Thymus (tissue), 11 donors: ENCODE measurements at regions not wholly inside any gene's neighbourhood (a gene's known extent, or its start where the extent isn't known, plus 50 kb on each side); places are given as distances from the start of the nearest gene placed in this dataset.

Source experiments
- DNase-seq, 9 donors: peaks; one replicate each; pipeline ENCODE4 v3.0.0-alpha.2; 2013; ENCODE audit warnings: low spot score in 9 of 9, low read depth in 6 of 9, missing footprints in 1 of 9
- H3K27ac ChIP-seq, 2 donors: one replicate each; pipeline ENCODE4 v1.5.1; 2013; ENCODE audit warnings: control low read depth in 1 of 2, low read depth in 1 of 2, low read length in 1 of 2, mild to moderate bottlenecking in 1 of 2, moderate library complexity in 1 of 2
- H3K27me3 ChIP-seq, 2 donors: one replicate each; pipeline ENCODE4 v1.5.1; 2013; ENCODE audit warnings: low read length in 1 of 2; ENCODE audit not compliant: control insufficient read depth in 2 of 2, insufficient read depth in 1 of 2
- H3K36me3 ChIP-seq, 2 donors: one replicate each; pipeline ENCODE4 v1.5.1; 2013; ENCODE audit warnings: low read length in 1 of 2, mild to moderate bottlenecking in 1 of 2, moderate library complexity in 1 of 2; ENCODE audit not compliant: control insufficient read depth in 2 of 2, insufficient read depth in 2 of 2
- H3K4me1 ChIP-seq, 2 donors: one replicate each; pipeline ENCODE4 v1.5.1; 2013; ENCODE audit warnings: low read length in 2 of 2; ENCODE audit not compliant: control insufficient read depth in 2 of 2, insufficient read depth in 2 of 2
- H3K4me3 ChIP-seq, 2 donors: one replicate each; pipeline ENCODE4 v1.5.1; 2013; ENCODE audit warnings: low read length in 2 of 2, control low read depth in 1 of 2, mild to moderate bottlenecking in 1 of 2
- H3K9me3 ChIP-seq, 2 donors: one replicate each; pipeline ENCODE4 v1.5.1; 2013; ENCODE audit warnings: low read length in 1 of 2, mild to moderate bottlenecking in 1 of 2; ENCODE audit not compliant: control insufficient read depth in 2 of 2, insufficient read depth in 1 of 2
- WGBS: extraction: QIAGEN DNeasy Blood & Tissue Kit; methylation state at CpG from one replicate; pipeline ENCODE4 v1.1.7; 2013; 5-methylcytosine and 5-hydroxymethylcytosine counted together
- donor health status: healthy.

DNA sequence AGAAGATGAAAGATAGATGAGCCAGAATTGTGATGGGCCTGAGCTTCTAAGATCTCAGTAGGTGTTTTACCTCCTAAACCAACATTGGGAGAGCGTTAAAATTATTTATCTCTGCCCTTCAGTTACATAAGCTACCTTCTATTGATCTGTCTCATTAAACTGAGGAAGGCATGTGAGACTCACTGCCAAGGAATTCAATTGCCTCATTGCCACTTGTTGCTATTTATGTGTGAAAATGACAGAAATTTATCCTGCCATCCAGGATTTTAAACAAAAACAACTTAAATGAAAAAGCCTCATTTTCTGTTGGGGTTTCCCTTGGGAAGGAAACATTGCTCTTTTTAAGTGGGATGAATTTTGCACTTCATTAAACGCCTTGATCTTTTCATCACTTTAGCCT is 78.7 kb upstream of the RUNX1 start:
- H3K4me1 ChIP-seq: no peaks in the 10 kb centered on the region
- peaks cover 0 to 5% of the 10 kb centered on the region in 2 donors for H3K9me3 ChIP-seq
- H3K27me3 ChIP-seq: no peaks in the 10 kb centered on the region
- H3K36me3 ChIP-seq: no peaks in the 10 kb centered on the region
- no peak overlapping the region for H3K27ac ChIP-seq
- WGBS: 93% methylated on average over 2 of the region's 2 CpGs
- no peak overlapping the region for H3K4me3 ChIP-seq
- no peak for DNase-seq

DNA sequence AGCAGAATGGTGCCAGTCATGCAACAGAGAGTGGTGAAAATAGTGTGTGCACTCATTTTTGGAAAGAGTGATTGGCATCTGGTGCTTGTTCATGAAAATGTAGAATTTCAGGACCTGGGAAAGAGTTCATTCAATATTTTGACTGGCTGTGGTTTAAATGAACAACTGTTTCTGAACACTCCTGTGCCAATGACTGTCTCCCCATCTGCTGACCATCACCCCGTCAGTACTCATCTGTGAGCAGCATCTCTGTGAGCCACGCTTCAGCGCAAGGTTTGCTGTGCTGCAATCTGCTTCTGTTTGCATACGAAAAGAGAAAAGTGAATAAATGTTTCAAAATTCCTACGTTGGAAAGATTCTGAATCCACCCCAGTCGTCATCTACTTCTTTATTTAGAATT is 77.9 kb upstream of the RUNX1 start:
- WGBS: 97% methylated on average over 6 of the region's 6 CpGs
- no peak overlapping the region for H3K27ac ChIP-seq
- H3K36me3 ChIP-seq: no peaks in the 10 kb centered on the region
- H3K27me3 ChIP-seq: no peaks in the 10 kb centered on the region
- peaks cover 0 to 5% of the 10 kb centered on the region in 2 donors for H3K9me3 ChIP-seq
- no peak for DNase-seq
- H3K4me1 ChIP-seq: no peaks in the 10 kb centered on the region
- no peak overlapping the region for H3K4me3 ChIP-seq

DNA sequence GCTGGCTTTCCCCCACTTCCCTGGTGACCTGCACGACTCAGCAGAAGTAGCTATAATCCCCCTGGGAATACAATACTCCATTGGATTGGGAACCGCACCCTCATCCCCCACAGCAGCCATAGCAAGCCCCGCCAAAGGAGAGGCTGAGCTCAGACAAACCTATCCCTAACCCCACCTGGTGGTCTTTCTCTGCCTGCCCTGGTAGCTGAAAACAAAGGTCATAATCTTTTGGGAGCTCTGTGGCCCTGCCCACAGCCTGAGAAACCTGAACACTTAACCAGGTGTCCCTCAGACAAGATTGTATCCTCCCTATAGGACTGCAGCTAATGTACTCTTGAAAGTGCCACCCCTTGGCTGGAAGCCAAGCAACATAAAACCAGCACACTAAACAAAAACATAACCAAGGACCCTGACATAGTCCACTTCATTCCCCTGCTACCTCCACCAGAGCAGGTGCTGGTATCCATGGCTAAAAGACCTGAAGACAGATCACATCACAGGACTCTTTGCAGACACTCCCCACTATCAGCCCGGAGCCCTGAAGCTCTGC is 71.6 kb upstream of the RUNX1 start:
- 95% methylated on average over 4 of the region's 4 CpGs for WGBS
- Histone ChIP-seq H3K4me1 (peaks cover 0 to 4% of the 10 kb centered on the region in 2 donors), H3K9me3 (no peaks in the 10 kb centered on the region), H3K27me3 (no peaks in the 10 kb centered on the region), H3K27ac (no peak overlapping the region), H3K4me3 (no peak overlapping the region), H3K36me3 (no peaks in the 10 kb centered on the region)
- DNase-seq: no peak

DNA sequence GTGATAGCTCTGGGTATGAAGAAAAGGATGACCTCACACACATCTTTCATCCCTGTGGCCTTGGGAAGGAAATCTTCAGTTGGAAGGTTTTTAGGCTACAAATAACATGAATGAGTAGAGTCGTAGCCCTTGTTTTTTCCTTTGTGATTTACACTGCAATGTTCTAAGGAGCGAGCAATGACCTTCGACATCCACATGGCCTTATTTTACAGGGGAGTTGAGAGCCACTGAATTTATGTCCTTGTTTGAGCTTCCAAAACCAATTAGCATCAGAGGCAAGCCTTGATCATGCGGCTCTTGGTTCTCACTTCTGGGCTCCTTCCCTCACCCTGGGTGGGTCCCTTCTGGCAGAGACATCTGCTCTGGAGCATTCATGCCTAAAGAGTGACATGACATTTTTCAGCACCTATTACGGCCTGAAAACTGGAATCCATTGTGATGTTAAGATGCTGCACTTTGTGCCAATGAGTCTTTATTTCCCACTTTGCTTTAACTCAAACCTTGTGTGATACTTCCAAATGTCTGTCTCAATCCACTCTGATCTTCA is 70.5 kb upstream of the RUNX1 start:
- Histone ChIP-seq H3K4me3 (no peak overlapping the region), H3K36me3 (no peaks in the 10 kb centered on the region), H3K9me3 (no peaks in the 10 kb centered on the region), H3K4me1 (peaks cover 0 to 4% of the 10 kb centered on the region in 2 donors), H3K27me3 (no peaks in the 10 kb centered on the region), H3K27ac (no peak overlapping the region)
- 99% methylated on average over 5 of the region's 5 CpGs for WGBS
- no peak for DNase-seq

DNA sequence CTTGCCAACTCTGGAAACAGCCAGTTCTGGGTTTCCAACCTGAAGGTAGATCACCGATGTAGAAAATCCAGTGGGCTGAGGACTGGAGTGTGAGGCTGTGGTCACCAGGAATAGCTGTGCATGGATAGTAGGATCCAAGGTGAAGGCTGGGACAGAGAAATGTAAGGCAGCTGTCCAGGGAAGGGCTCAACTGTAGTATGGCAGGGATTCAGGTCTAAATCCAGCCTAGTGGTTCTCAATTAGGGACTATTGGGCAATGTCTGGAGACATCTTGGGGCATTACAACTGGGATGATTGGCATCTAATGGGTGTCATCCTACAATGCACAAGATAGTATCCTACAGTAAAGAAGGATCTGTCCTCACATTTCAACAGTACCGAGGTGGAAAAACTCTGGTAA is 67.7 kb upstream of the RUNX1 start:
- DNase-seq: no peak
- no peaks in the 10 kb centered on the region for H3K36me3 ChIP-seq
- H3K4me3 ChIP-seq: no peak overlapping the region
- 98% methylated on average over 2 of the region's 2 CpGs for WGBS
- H3K9me3 ChIP-seq: no peaks in the 10 kb centered on the region
- no peaks in the 10 kb centered on the region for H3K27me3 ChIP-seq
- peaks cover 0 to 4% of the 10 kb centered on the region in 2 donors for H3K4me1 ChIP-seq
- no peak overlapping the region for H3K27ac ChIP-seq

DNA sequence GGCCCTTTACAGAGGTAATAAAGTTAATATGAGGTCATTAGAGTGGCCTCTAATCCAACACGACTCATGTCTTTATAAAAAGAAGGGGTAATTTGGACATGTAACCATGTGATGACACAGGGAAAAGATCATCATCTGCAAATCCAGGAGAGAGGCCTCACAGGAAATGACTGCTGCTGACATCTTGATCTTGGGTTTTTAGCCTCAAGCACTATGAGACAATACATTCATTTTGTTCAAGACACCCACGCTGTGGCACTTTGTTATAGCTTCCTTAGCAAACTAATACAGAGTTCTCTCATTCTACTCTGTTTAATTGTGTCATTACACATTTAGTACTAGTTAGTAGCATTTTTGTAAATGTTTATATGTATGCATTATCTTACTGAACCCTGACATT is 64.0 kb upstream of the RUNX1 start:
- no peaks in the 10 kb centered on the region for H3K9me3 ChIP-seq
- H3K36me3 ChIP-seq: no peaks in the 10 kb centered on the region
- no peak overlapping the region for H3K4me3 ChIP-seq
- H3K27ac ChIP-seq: no peak overlapping the region
- H3K27me3 ChIP-seq: no peaks in the 10 kb centered on the region
- 83% methylated on average over 2 of the region's 2 CpGs for WGBS
- peak in 1 of 9 donors; percentile 28 for DNase-seq
- H3K4me1 ChIP-seq: no peaks in the 10 kb centered on the region

DNA sequence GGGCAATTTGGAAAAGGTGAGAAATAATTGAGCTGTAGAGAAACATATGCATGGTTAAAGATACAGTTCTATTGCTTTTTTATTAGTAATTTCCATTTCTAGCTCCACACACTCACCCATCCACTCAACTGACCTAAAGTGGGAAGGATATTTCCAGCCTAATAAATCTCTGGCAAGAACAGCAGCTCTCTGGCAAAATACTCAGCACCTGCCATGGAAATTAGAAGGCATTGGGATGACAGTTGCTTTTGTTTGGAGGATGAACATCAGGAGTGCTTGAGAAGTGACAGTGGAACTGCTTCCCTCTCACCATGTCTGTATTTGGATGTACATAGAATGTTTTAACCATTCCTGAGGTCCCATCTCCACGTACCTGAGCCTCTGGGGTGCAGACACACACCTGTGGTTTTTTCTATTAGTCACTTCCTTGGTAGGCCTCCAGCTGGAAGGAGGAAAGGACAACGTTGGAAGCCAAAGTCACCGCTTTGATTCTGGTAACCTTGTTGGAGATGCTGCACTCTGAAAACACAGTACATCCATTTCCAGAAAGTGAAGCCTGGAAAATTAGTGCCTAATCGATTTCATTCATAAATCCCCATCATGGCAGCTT is 62.3 kb upstream of the RUNX1 start:
- no peaks in the 10 kb centered on the region for H3K27me3 ChIP-seq
- no peaks in the 10 kb centered on the region for H3K4me1 ChIP-seq
- no peak overlapping the region for H3K27ac ChIP-seq
- 88% methylated on average over 4 of the region's 4 CpGs for WGBS
- H3K4me3 ChIP-seq: no peak overlapping the region
- H3K9me3 ChIP-seq: no peaks in the 10 kb centered on the region
- H3K36me3 ChIP-seq: no peaks in the 10 kb centered on the region
- DNase-seq: no peak

DNA sequence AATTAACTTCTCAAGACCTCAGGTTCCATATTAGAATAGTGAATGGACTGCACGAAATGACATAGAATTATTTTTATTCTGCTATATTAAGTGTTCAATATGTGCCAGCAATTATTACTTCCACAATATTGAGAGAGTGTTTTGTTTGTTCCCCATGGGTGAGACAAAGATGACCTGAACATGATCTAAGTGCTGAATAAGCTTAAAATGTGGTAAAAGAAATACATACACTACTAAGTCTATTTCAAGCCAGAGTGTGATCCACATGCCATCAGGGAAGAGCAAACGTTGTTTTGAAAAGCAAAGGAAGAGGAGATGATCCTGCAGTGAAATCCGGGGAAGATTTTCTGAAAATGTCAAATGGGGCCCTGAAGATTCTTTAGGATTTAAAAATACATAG is 59.8 kb upstream of the RUNX1 start:
- DNase-seq: no peak
- H3K9me3 ChIP-seq: no peaks in the 10 kb centered on the region
- no peak overlapping the region for H3K27ac ChIP-seq
- H3K27me3 ChIP-seq: no peaks in the 10 kb centered on the region
- no peaks in the 10 kb centered on the region for H3K4me1 ChIP-seq
- no peaks in the 10 kb centered on the region for H3K36me3 ChIP-seq
- no peak overlapping the region for H3K4me3 ChIP-seq
- 93% methylated on average over 3 of the region's 3 CpGs for WGBS

DNA sequence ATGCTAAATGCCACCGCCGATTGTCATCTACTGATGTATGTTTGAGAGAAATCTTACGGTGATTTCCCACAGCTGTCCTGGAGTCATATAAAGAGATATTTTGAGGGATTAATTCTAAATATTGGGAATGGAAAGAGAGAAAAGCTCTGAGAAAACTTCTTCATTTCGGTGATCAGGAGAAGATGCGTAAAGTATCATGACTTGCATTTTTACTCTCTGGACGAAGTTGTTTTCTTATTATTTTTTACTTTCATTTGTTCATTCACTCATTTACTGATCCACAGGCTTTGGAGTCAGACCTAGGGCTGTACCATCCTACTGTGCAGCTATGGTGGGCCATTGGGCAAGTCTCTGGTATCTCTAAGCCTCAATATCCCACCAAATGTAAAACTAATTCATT is 58.4 kb upstream of the RUNX1 start:
- Histone ChIP-seq H3K27me3 (no peaks in the 10 kb centered on the region), H3K27ac (no peak overlapping the region), H3K4me3 (no peak overlapping the region), H3K36me3 (no peaks in the 10 kb centered on the region), H3K4me1 (peaks cover 7% of the 10 kb centered on the region in 2 donors), H3K9me3 (no peaks in the 10 kb centered on the region)
- 83% methylated on average over 6 of the region's 6 CpGs for WGBS
- no peak for DNase-seq
